ENCODE measurements at regions not wholly inside any gene's neighbourhood (a gene's known extent, or its start where the extent isn't known, plus 50 kb on each side); places are given as distances from the start of the nearest gene placed in this dataset.

- no peak for TF ChIP-seq CTCF (IDR thresholded peaks at IDR 0.05)
- no peak for TF ChIP-seq POLR2A (IDR thresholded peaks at IDR 0.05)
Measured at GRCh38 chr5:167296661-167297060, 994.8 kb upstream of the WWC1 start.

All from thyroid gland (tissue), 4 donors.